ENCODE measurements at regions not wholly inside any gene's neighbourhood (a gene's known extent, or its start where the extent isn't known, plus 50 kb on each side); places are given as distances from the start of the nearest gene placed in this dataset.

DNA sequence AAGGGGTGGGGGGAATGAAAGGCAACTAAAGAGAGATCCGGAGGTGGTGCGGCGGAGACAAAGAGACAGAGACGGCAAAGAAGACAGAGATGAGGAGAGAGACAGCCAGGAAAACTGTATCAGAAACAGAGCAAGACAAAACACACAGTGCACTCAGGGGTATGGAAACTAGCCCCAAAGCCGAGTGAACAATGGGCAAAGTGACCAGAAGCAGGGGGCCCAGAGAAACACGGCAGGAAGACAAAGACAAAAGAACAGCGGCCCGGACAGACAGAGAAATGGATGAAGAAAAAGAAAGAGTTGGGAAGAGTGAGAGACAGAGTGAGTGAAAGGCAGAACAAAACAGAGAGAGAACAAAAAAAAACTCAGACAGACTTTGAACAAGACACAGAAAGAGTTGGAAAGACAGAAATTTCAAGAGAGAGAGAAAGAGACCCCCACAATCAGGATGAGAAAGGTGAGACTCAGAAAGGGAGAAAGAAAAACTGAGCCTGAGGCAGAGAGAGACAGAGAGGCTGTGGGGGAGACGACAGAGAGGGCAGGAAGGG lies 60.6 kb upstream of the PAX2 start:
- Histone ChIP-seq H3K27ac (ENCODE audit: low read depth in 1 of 2, low read length in 2 of 2) (no peak overlapping the region), H3K9me3 (ENCODE audit: control insufficient read depth, low read length) (peaks cover 2% of the 10 kb centered on the region), H3K27me3 (ENCODE audit: control insufficient read depth in 1 of 2, insufficient read depth in 2 of 2, low read length in 1 of 2) (peaks cover 0 to 2% of the 10 kb centered on the region in 2 donors), H3K4me3 (ENCODE audit: low read length in 2 of 2) (no peak overlapping the region), H3K36me3 (ENCODE audit: control insufficient read depth in 1 of 2, insufficient read depth in 2 of 2, low read length in 1 of 2) (no peaks in the 10 kb centered on the region), H3K4me1 (ENCODE audit: control insufficient read depth in 1 of 2, insufficient read depth in 2 of 2, low read length in 2 of 2) (no peaks in the 10 kb centered on the region)
- WGBS, 2 donors: 2% methylated on average over 9 of the region's 9 CpGs
- intact Hi-C loops (cut with DNase I): no loop called here
- ATAC-seq (ENCODE audit: low FRiP score) (no peak), DNase-seq (no peak)

DNA sequence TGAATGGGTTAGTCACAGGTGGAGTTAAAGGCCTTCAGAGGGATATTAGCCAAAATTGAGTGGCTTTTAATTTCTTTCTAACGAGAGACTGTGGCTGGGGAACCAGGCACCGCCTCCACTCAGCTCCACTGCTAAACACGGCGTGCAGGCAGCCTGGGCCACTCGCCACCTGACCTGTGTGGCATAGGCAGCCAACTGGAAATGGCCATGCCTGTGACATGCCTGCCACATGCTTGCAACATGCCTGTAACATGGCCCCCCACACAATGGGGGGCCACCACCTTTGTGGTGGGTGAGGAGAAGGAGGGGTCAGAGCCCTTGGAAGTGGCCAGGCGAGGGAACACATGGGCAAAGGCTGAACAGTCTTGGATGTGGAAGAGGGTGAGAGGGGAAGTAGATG lies 60.1 kb upstream of the PAX2 start:
- 41 to 44% methylated on average over 6 of the region's 6 CpGs for WGBS, 2 donors
- no peak for DNase-seq
- H3K27ac ChIP-seq (ENCODE audit: low read depth in 1 of 2, low read length in 2 of 2): no peak overlapping the region
- peaks cover 0 to 2% of the 10 kb centered on the region in 2 donors for H3K27me3 ChIP-seq (ENCODE audit: control insufficient read depth in 1 of 2, insufficient read depth in 2 of 2, low read length in 1 of 2)
- H3K4me1 ChIP-seq (ENCODE audit: control insufficient read depth in 1 of 2, insufficient read depth in 2 of 2, low read length in 2 of 2): no peaks in the 10 kb centered on the region
- peaks cover 2% of the 10 kb centered on the region for H3K9me3 ChIP-seq (ENCODE audit: control insufficient read depth, low read length)
- no peak for ATAC-seq (ENCODE audit: low FRiP score)
- intact Hi-C loops (cut with DNase I): no loop called here
- H3K4me3 ChIP-seq (ENCODE audit: low read length in 2 of 2): no peak overlapping the region
- no peaks in the 10 kb centered on the region for H3K36me3 ChIP-seq (ENCODE audit: control insufficient read depth in 1 of 2, insufficient read depth in 2 of 2, low read length in 1 of 2)

DNA sequence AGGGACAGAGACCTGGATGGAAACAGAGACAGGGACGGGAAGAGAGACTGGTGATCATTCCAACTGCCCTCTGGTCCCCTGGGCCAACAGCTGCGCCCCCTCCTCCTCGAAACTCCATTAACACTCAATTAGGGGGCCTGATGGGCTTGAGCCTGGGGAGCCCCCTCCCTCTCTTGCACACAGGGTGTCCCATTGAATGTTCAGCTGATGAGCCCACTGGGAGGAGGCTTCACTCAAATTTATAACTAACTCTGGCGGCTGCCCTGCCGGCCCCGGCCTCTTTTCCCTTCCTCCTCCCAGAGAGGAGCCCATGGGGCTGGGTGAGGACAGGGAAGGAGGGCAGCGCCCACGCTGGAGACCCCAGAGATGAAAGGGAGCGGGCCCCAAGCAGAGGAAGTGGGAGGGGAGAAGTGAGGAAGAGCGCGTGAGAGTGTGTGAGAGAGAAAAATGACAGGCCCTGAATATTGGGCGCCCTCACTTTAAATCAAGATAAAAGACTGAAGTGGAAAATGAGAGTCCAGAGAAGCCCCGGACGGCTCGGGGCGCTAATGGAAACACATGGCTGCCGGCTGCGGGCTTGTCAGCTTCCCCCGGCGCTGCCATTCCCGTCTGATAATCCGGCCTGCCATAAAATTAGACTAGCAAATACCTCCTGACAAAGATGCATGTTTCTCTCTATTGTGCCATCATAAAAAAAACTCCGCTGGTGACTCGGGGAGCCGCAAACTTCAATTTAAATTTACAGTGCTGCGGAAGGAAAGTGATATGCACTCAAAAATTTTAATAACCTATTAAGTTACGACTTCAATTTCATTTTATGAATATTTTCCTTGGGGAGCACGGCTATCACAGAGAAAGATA lies 58.0 kb upstream of the PAX2 start:
- Histone ChIP-seq H3K27ac (ENCODE audit: low read depth in 1 of 2, low read length in 2 of 2) (no peak overlapping the region), H3K4me1 (ENCODE audit: control insufficient read depth in 1 of 2, insufficient read depth in 2 of 2, low read length in 2 of 2) (no peaks in the 10 kb centered on the region), H3K9me3 (ENCODE audit: control insufficient read depth, low read length) (peaks cover 2% of the 10 kb centered on the region), H3K4me3 (ENCODE audit: low read length in 2 of 2) (no peak overlapping the region), H3K36me3 (ENCODE audit: control insufficient read depth in 1 of 2, insufficient read depth in 2 of 2, low read length in 1 of 2) (no peaks in the 10 kb centered on the region), H3K27me3 (ENCODE audit: control insufficient read depth in 1 of 2, insufficient read depth in 2 of 2, low read length in 1 of 2) (no peaks in the 10 kb centered on the region)
- WGBS, 2 donors: 14 to 15% methylated on average over 28 of the region's 28 CpGs
- DNase-seq: no peak
- no peak for ATAC-seq (ENCODE audit: low FRiP score)
- intact Hi-C loops (cut with DNase I): no loop called here

DNA sequence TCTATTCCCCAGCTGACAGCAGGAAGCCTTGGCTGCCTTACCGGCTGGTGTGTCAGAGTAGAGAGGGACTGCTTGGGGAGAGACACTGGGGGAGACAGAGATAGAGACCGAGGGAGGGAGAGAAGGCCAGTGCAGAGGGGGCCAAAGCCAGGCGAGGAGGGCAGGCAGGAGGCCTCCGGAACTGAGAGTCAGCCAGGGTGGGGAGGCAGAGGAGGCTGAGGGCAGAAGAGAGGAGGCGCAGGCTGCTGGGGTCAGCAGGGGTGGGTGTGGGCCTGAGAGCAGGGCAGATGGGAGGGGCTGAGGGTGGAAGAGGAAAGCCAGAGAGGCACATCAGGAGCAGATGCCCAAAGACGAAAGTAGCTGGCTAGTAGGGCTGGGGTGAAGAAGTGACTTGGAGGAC lies 57.2 kb upstream of the PAX2 start:
- intact Hi-C loops (cut with DNase I): no loop called here
- ATAC-seq (ENCODE audit: low FRiP score): no peak
- H3K27ac ChIP-seq (ENCODE audit: low read depth in 1 of 2, low read length in 2 of 2): no peak overlapping the region
- 14 to 19% methylated on average over 6 of the region's 6 CpGs for WGBS, 2 donors
- peaks cover 2% of the 10 kb centered on the region for H3K9me3 ChIP-seq (ENCODE audit: control insufficient read depth, low read length)
- no peaks in the 10 kb centered on the region for H3K4me1 ChIP-seq (ENCODE audit: control insufficient read depth in 1 of 2, insufficient read depth in 2 of 2, low read length in 2 of 2)
- H3K27me3 ChIP-seq (ENCODE audit: control insufficient read depth in 1 of 2, insufficient read depth in 2 of 2, low read length in 1 of 2): no peaks in the 10 kb centered on the region
- DNase-seq: no peak
- no peak overlapping the region for H3K4me3 ChIP-seq (ENCODE audit: low read length in 2 of 2)
- no peaks in the 10 kb centered on the region for H3K36me3 ChIP-seq (ENCODE audit: control insufficient read depth in 1 of 2, insufficient read depth in 2 of 2, low read length in 1 of 2)

DNA sequence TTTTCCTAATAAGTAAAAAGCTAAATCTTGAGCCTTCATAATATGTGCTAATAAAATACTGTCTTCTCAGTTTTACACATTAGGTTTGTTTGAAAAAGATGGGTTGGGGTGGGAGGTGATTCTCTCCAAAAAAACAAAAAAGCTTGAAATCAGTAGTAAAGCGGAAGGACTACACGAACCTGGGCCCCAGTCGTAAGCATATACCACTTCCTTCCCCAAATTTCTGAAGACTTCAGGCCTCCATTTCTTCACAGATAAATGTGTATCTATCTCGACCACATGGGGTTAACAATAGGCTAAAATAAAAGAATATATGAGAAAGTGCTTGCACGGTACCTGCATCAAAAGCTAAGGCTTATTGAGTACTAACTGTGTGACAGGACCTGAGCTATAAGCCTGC lies 51.6 kb upstream of the PAX2 start:
- no peak for ATAC-seq (ENCODE audit: low FRiP score)
- intact Hi-C loops (cut with DNase I): no loop called here
- DNase-seq: no peak
- H3K9me3 ChIP-seq (ENCODE audit: control insufficient read depth, low read length): no peaks in the 10 kb centered on the region
- H3K4me1 ChIP-seq (ENCODE audit: control insufficient read depth in 1 of 2, insufficient read depth in 2 of 2, low read length in 2 of 2): no peaks in the 10 kb centered on the region
- H3K27me3 ChIP-seq (ENCODE audit: control insufficient read depth in 1 of 2, insufficient read depth in 2 of 2, low read length in 1 of 2): no peaks in the 10 kb centered on the region
- H3K27ac ChIP-seq (ENCODE audit: low read depth in 1 of 2, low read length in 2 of 2): no peak overlapping the region
- H3K4me3 ChIP-seq (ENCODE audit: low read length in 2 of 2): no peak overlapping the region
- 62 to 66% methylated on average over 5 of the region's 5 CpGs for WGBS, 2 donors
- no peaks in the 10 kb centered on the region for H3K36me3 ChIP-seq (ENCODE audit: control insufficient read depth in 1 of 2, insufficient read depth in 2 of 2, low read length in 1 of 2)

All from aorta (tissue), 5 donors.